ENCODE measurements at regions not wholly inside any gene's neighbourhood (a gene's known extent, or its start where the extent isn't known, plus 50 kb on each side); places are given as distances from the start of the nearest gene placed in this dataset.
"Not testable (repeated sequence)": the region's sequence is repeated elsewhere in the genome, so short reads cannot be mapped to it uniquely, and the experiment has no call there.

GRCh38 chr3:181596126-181596525, 115.6 kb upstream of the SOX2 start:
- H3K36me3 ChIP-seq: no peaks in the 10 kb centered on the region
- no peaks in the 10 kb centered on the region for H3K4me1 ChIP-seq
- no peak overlapping the region for H3K27ac ChIP-seq
- ATAC-seq (ENCODE audit: low FRiP score in 2 of 2) (no peak), DNase-seq (no peak)
- no peaks in the 10 kb centered on the region for H3K27me3 ChIP-seq
- no peaks in the 10 kb centered on the region for H3K9me3 ChIP-seq
- TF ChIP-seq, protein P1, sequence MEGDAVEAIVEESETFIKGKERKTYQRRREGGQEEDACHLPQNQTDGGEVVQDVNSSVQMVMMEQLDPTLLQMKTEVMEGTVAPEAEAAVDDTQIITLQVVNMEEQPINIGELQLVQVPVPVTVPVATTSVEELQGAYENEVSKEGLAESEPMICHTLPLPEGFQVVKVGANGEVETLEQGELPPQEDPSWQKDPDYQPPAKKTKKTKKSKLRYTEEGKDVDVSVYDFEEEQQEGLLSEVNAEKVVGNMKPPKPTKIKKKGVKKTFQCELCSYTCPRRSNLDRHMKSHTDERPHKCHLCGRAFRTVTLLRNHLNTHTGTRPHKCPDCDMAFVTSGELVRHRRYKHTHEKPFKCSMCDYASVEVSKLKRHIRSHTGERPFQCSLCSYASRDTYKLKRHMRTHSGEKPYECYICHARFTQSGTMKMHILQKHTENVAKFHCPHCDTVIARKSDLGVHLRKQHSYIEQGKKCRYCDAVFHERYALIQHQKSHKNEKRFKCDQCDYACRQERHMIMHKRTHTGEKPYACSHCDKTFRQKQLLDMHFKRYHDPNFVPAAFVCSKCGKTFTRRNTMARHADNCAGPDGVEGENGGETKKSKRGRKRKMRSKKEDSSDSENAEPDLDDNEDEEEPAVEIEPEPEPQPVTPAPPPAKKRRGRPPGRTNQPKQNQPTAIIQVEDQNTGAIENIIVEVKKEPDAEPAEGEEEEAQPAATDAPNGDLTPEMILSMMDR (IDR thresholded peaks at IDR 0.05): no peak
- TF ChIP-seq EP300 (IDR thresholded peaks at IDR 0.05) (no peak), POLR2AphosphoS5 (IDR thresholded peaks at IDR 0.05) (no peak), POLR2A (IDR thresholded peaks at IDR 0.05) (no peak)
- H3K4me3 ChIP-seq: no peak overlapping the region

DNA sequence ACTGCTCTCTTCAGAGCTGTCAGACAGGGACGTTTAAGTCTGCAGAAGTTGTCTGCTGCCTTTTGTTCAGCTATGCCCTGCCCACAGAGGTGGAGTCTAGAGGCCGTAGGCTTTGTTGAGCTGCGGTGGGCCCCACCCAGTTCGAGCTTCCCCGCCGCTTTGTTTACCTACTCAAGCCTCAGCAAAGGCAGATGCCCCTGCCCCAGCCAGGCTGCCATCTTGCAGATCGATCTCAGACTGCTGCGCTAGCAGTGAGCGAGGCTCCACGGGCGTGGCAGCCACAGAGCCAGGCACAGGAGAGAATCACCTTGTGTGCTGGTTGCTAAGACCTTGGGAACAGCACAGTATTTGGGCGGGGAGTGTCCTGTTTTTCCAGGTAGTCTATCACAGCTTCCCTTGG, 120.8 kb upstream of the SOX2 start:
- H3K27me3 ChIP-seq; ATAC-seq (ENCODE audit: low FRiP score in 2 of 2); H3K4me3 ChIP-seq; H3K36me3 ChIP-seq; H3K4me1 ChIP-seq; H3K27ac ChIP-seq; H3K9me3 ChIP-seq: not testable (repeated sequence)
- WGBS, 2 donors: 75 to 93% methylated on average over 6 to 12 of the region's 12 CpGs
- DNase-seq: peak in 1 of 2 donors; percentile 46

DNA sequence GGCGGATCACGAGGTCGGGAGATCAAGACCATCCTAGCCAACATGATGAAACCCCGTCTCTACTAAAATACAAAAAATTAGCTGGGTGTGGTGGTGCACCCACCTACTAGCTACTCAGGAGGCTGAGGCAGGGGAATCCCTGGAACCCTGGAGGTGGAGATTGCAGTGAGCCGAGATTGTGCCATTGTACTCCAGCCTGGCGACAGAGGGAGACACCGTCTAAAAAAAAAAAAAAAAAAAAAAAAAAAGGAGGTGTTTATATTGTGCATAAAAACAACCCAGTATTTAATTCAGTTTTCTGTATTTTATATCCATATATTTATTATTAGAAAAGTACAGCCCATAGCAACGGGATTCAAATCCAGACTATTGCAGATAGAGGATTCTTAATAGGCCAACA, 129.1 kb upstream of the SOX2 start:
- 91% methylated on average over 8 of the region's 8 CpGs for WGBS, 2 donors
- no peak for ATAC-seq (ENCODE audit: low FRiP score in 2 of 2)
- H3K9me3 ChIP-seq: peaks cover 0 to 3% (median 0%) of the 10 kb centered on the region in 4 donors

GRCh38 chr3:181581656-181582055, 130.1 kb upstream of the SOX2 start:
- TF ChIP-seq EP300 (IDR thresholded peaks at IDR 0.05): no peak
- no peak for TF ChIP-seq POLR2AphosphoS5 (IDR thresholded peaks at IDR 0.05)
- TF ChIP-seq, protein P1 (IDR thresholded peaks at IDR 0.05): no peak
- no peak for TF ChIP-seq POLR2A (IDR thresholded peaks at IDR 0.05)
- Histone ChIP-seq H3K36me3 (no peaks in the 10 kb centered on the region), H3K9me3 (no peaks in the 10 kb centered on the region), H3K4me3 (no peak overlapping the region), H3K27me3 (no peaks in the 10 kb centered on the region), H3K4me1 (no peaks in the 10 kb centered on the region), H3K27ac (no peak overlapping the region)
- 72 to 76% methylated on average over 4 of the region's 4 CpGs for WGBS, 2 donors
- DNase-seq (no peak), ATAC-seq (ENCODE audit: low FRiP score in 2 of 2) (no peak)

More for the DNA sequence above, 129.1 kb upstream of the SOX2 start:
- H3K27me3 ChIP-seq: no peaks in the 10 kb centered on the region
- DNase-seq: no peak
- H3K36me3 ChIP-seq: no peaks in the 10 kb centered on the region
- no peaks in the 10 kb centered on the region for H3K4me1 ChIP-seq
- TF ChIP-seq EP300 (IDR thresholded peaks at IDR 0.05): no peak
- TF ChIP-seq, protein P1 (IDR thresholded peaks at IDR 0.05): no peak
- no peak for TF ChIP-seq POLR2A (IDR thresholded peaks at IDR 0.05)
- no peak for TF ChIP-seq POLR2AphosphoS5 (IDR thresholded peaks at IDR 0.05)
- H3K27ac ChIP-seq: no peak overlapping the region
- no peak overlapping the region for H3K4me3 ChIP-seq

GRCh38 chr3:181578743-181579142, 133.0 kb upstream of the SOX2 start:
- DNase-seq: no peak
- no peaks in the 10 kb centered on the region for H3K27me3 ChIP-seq
- TF ChIP-seq POLR2AphosphoS5 (IDR thresholded peaks at IDR 0.05) (no peak), EP300 (IDR thresholded peaks at IDR 0.05) (no peak), POLR2A (IDR thresholded peaks at IDR 0.05) (no peak)
- TF ChIP-seq, protein P1 (IDR thresholded peaks at IDR 0.05): no peak
- H3K4me1 ChIP-seq: no peaks in the 10 kb centered on the region
- H3K36me3 ChIP-seq: no peaks in the 10 kb centered on the region
- H3K9me3 ChIP-seq: no peaks in the 10 kb centered on the region
- no peak overlapping the region for H3K27ac ChIP-seq
- H3K4me3 ChIP-seq: no peak overlapping the region
- ATAC-seq (ENCODE audit: low FRiP score in 2 of 2): no peak
- WGBS, 2 donors: 65 to 73% methylated on average over 2 of the region's 2 CpGs

Measured in upper lobe of left lung (tissue), 6 donors.